T-cell (primary cell): ENCODE measurements at regions not wholly inside any gene's neighbourhood (a gene's known extent, or its start where the extent isn't known, plus 50 kb on each side); places are given as distances from the start of the nearest gene placed in this dataset.

Source experiments
- ATAC-seq, 4 experiments: fragments of 200-7000 bp in 3 of 4; fragments of 150-1000 bp in 1 of 4; cut with Tn5 transposase; replicated peaks in 1 of 4; 1 replicate in 3 of 4; 2 replicates in 1 of 4; pipeline ENCODE4 v1.10.0; 2021; ENCODE audit warnings: moderate library complexity in 3 of 4, mild to moderate bottlenecking in 2 of 4, moderate number of reproducible peaks in 1 of 4
- CTCF ChIA-PET, 2 donors: fragments of 300-600 bp; sonication (Branson Sonifier 250); formaldehyde crosslinking; loops; one replicate each; lab custom pipeline; 2022; ENCODE audit warnings: antibody characterized with exemption in 2 of 2; lab: Charles Lee
- POLR2A ChIA-PET, 2 donors: fragments of 300-600 bp; sonication (Branson Sonifier 250); formaldehyde crosslinking; loops; one replicate each; lab custom pipeline; 2022; ENCODE audit warnings: antibody characterized with exemption in 2 of 2; lab: Charles Lee
- DNase-seq, 35 experiments: peaks; one replicate each; pipeline versions ENCODE4 v3.0.0 to v3.0.0-alpha.2; 2013 to 2023
- H3K27ac ChIP-seq: one replicate; pipeline ENCODE4 v1.5.1; 2013; ENCODE audit warnings: low read length
- H3K27me3 ChIP-seq, 2 experiments: replicated peaks in 1 of 2; 1 replicate in 1 of 2; 2 replicates in 1 of 2; pipeline versions ENCODE4 v1.6.1 to v1.7.0; 2013; ENCODE audit warnings: low read length in 1 of 2, mixed read lengths in 1 of 2; ENCODE audit not compliant: control insufficient read depth in 2 of 2, insufficient read depth in 2 of 2; ENCODE audit errors: extremely low read depth in 1 of 2
- H3K36me3 ChIP-seq, 2 donors: 1 replicate in 1 of 2; 2 replicates in 1 of 2; pipeline versions ENCODE4 v1.6.1 to v1.7.0; 2013; ENCODE audit warnings: low read length in 1 of 2; ENCODE audit not compliant: control insufficient read depth in 2 of 2, insufficient read depth in 1 of 2; ENCODE audit errors: extremely low read depth in 1 of 2
- H3K4me1 ChIP-seq, 2 experiments: 1 replicate in 1 of 2; 2 replicates in 1 of 2; pipeline versions ENCODE4 v1.6.1 to v1.7.0; 2013; ENCODE audit warnings: low read length in 2 of 2, mixed read lengths in 1 of 2; ENCODE audit not compliant: insufficient read depth in 2 of 2, control insufficient read depth in 1 of 2; ENCODE audit errors: extremely low read depth in 1 of 2
- H3K4me3 ChIP-seq, 2 donors: 1 replicate in 1 of 2; 2 replicates in 1 of 2; pipeline versions ENCODE4 v1.5.1 to v1.7.0; 2013; ENCODE audit warnings: mild to moderate bottlenecking in 2 of 2, low read length in 1 of 2, moderate library complexity in 1 of 2; ENCODE audit not compliant: control insufficient read depth in 1 of 2; ENCODE audit errors: extremely low read depth in 1 of 2
- H3K9me3 ChIP-seq: 2 replicates; pipeline ENCODE4 v1.7.0; 2013
- H3K27ac Mint-ChIP-seq, 2 donors: one replicate each; pipeline ENCODE4 v1.8.0; 2020 to 2021; ENCODE audit warnings: mild to moderate bottlenecking in 2 of 2, mixed read lengths in 2 of 2
- H3K27me3 Mint-ChIP-seq, 2 donors: one replicate each; pipeline ENCODE4 v1.8.0; 2021 to 2022; ENCODE audit warnings: mixed read lengths in 2 of 2
- H3K36me3 Mint-ChIP-seq: one replicate; pipeline ENCODE4 v1.8.0; 2021; ENCODE audit warnings: mixed read lengths
- H3K4me1 Mint-ChIP-seq, 3 donors: one replicate each; pipeline ENCODE4 v1.8.0; 2020 to 2022; ENCODE audit warnings: mixed read lengths in 3 of 3, mild to moderate bottlenecking in 1 of 3
- H3K4me3 Mint-ChIP-seq, 3 donors: one replicate each; pipeline ENCODE4 v1.8.0; 2020 to 2022; ENCODE audit warnings: mild to moderate bottlenecking in 3 of 3, mixed read lengths in 3 of 3, moderate library complexity in 3 of 3
- H3K9me3 Mint-ChIP-seq, 3 donors: one replicate each; pipeline ENCODE4 v1.8.0; 2020 to 2022; ENCODE audit warnings: mixed read lengths in 3 of 3
- WGBS: methylation state at CpG from one replicate; pipeline ENCODE4 v1.1.5; 2013; ENCODE audit warnings: missing lambda C conversion rate; ENCODE audit not compliant: insufficient coverage; 5-methylcytosine and 5-hydroxymethylcytosine counted together

GRCh38 chr5:67578011-67578410, 381.4 kb upstream of the CD180 start:
- Histone ChIP-seq H3K27ac (no peak overlapping the region), H3K9me3 (no peaks in the 10 kb centered on the region), H3K4me3 (no peak overlapping the region), H3K36me3 (no peaks in the 10 kb centered on the region), H3K27me3 (no peaks in the 10 kb centered on the region), H3K4me1 (no peaks in the 10 kb centered on the region)
- no peak overlapping the region for H3K27ac Mint-ChIP-seq
- H3K36me3 Mint-ChIP-seq: peaks cover 15% of the 10 kb centered on the region
- ChIA-PET CTCF (interaction anchor here in 1 of 2 donors (0.6 kb wide), 1 partner anchor 758 kb away, joined by 3 read pairs; no protein-coding TSS in a partner anchor), POLR2A (no interaction called here)
- no peaks in the 10 kb centered on the region for H3K4me1 Mint-ChIP-seq
- DNase-seq (no peak), ATAC-seq (no peak)
- H3K9me3 Mint-ChIP-seq: peaks cover 7 to 24% (median 16%) of the 10 kb centered on the region in 3 donors
- H3K27me3 Mint-ChIP-seq: peaks cover 0 to 3% of the 10 kb centered on the region in 2 donors
- no peak overlapping the region for H3K4me3 Mint-ChIP-seq
- WGBS: no CpG with 5 or more reads among the region's 4 CpGs

- no peak overlapping the region for H3K27ac Mint-ChIP-seq
- Histone ChIP-seq H3K27me3 (no peaks in the 10 kb centered on the region), H3K4me1 (no peaks in the 10 kb centered on the region), H3K9me3 (no peaks in the 10 kb centered on the region), H3K4me3 (no peak overlapping the region), H3K36me3 (no peaks in the 10 kb centered on the region), H3K27ac (no peak overlapping the region)
- ATAC-seq: no peak
- H3K4me1 Mint-ChIP-seq: no peaks in the 10 kb centered on the region
- ChIA-PET CTCF (no interaction called here), POLR2A (no interaction called here)
- peaks cover 7 to 26% (median 19%) of the 10 kb centered on the region in 3 donors for H3K9me3 Mint-ChIP-seq
- H3K36me3 Mint-ChIP-seq: peaks cover 16% of the 10 kb centered on the region
- H3K27me3 Mint-ChIP-seq: peaks cover 0 to 3% of the 10 kb centered on the region in 2 donors
- no peak overlapping the region for H3K4me3 Mint-ChIP-seq
- no peak for DNase-seq
Measured at GRCh38 chr5:67577424-67577823, 380.8 kb upstream of the CD180 start.

- Histone ChIP-seq H3K36me3 (no peaks in the 10 kb centered on the region), H3K4me1 (no peaks in the 10 kb centered on the region), H3K9me3 (no peaks in the 10 kb centered on the region), H3K27me3 (no peaks in the 10 kb centered on the region), H3K4me3 (no peak overlapping the region), H3K27ac (no peak overlapping the region)
- POLR2A ChIA-PET: no interaction called here
- Mint-ChIP-seq H3K27ac (no peak overlapping the region), H3K9me3 (peaks cover 7 to 26% (median 19%) of the 10 kb centered on the region in 3 donors), H3K36me3 (peaks cover 16% of the 10 kb centered on the region), H3K4me3 (no peak overlapping the region), H3K4me1 (no peaks in the 10 kb centered on the region), H3K27me3 (peaks cover 0 to 3% of the 10 kb centered on the region in 2 donors)
- ATAC-seq (no peak), DNase-seq (no peak)
- 60% methylated on average over 1 of the region's 2 CpGs for WGBS
- CTCF ChIA-PET: no interaction called here
Measured at GRCh38 chr5:67576112-67576511, 379.5 kb upstream of the CD180 start.

- WGBS: 100% methylated on average over 1 of the region's 1 CpG
- Histone ChIP-seq H3K9me3 (no peaks in the 10 kb centered on the region), H3K4me3 (no peak overlapping the region), H3K4me1 (no peaks in the 10 kb centered on the region), H3K27me3 (no peaks in the 10 kb centered on the region), H3K27ac (no peak overlapping the region), H3K36me3 (no peaks in the 10 kb centered on the region)
- POLR2A ChIA-PET: no interaction called here
- CTCF ChIA-PET: no interaction called here
- ATAC-seq (no peak), DNase-seq (no peak)
- peaks cover 0 to 3% of the 10 kb centered on the region in 2 donors for H3K27me3 Mint-ChIP-seq
- H3K36me3 Mint-ChIP-seq: peaks cover 16% of the 10 kb centered on the region
- H3K27ac Mint-ChIP-seq: no peak overlapping the region
- H3K4me1 Mint-ChIP-seq: no peaks in the 10 kb centered on the region
- peaks cover 7 to 26% (median 19%) of the 10 kb centered on the region in 3 donors for H3K9me3 Mint-ChIP-seq
- no peak overlapping the region for H3K4me3 Mint-ChIP-seq
Measured at GRCh38 chr5:67575087-67575486, 378.5 kb upstream of the CD180 start.

GRCh38 chr5:67561151-67561932, 364.7 kb upstream of the CD180 start:
- no peak overlapping the region for H3K4me3 ChIP-seq
- DNase-seq: no peak
- Mint-ChIP-seq H3K9me3 (peaks cover 11 to 21% (median 19%) of the 10 kb centered on the region in 3 donors), H3K36me3 (no peaks in the 10 kb centered on the region), H3K27ac (no peak overlapping the region), H3K27me3 (no peaks in the 10 kb centered on the region), H3K4me1 (peaks cover 0 to 3% (median 3%) of the 10 kb centered on the region in 3 donors), H3K4me3 (no peak overlapping the region)
- H3K27me3 ChIP-seq: no peaks in the 10 kb centered on the region
- no peaks in the 10 kb centered on the region for H3K36me3 ChIP-seq
- ChIA-PET CTCF (no interaction called here), POLR2A (no interaction called here)
- H3K9me3 ChIP-seq: no peaks in the 10 kb centered on the region
- no peak overlapping the region for H3K27ac ChIP-seq
- no CpG with 5 or more reads among the region's 1 CpG for WGBS
- no peak for ATAC-seq
- H3K4me1 ChIP-seq: no peaks in the 10 kb centered on the region

- no peaks in the 10 kb centered on the region for H3K27me3 Mint-ChIP-seq
- Histone ChIP-seq H3K4me3 (no peak overlapping the region), H3K36me3 (no peaks in the 10 kb centered on the region), H3K27ac (no peak overlapping the region), H3K9me3 (no peaks in the 10 kb centered on the region), H3K4me1 (no peaks in the 10 kb centered on the region), H3K27me3 (no peaks in the 10 kb centered on the region)
- DNase-seq (no peak), ATAC-seq (no peak)
- no peaks in the 10 kb centered on the region for H3K9me3 Mint-ChIP-seq
- CTCF ChIA-PET: no interaction called here
- peaks cover 13 to 18% (median 15%) of the 10 kb centered on the region in 3 donors for H3K4me1 Mint-ChIP-seq
- no peak overlapping the region for H3K27ac Mint-ChIP-seq
- H3K4me3 Mint-ChIP-seq: no peak overlapping the region
- no peaks in the 10 kb centered on the region for H3K36me3 Mint-ChIP-seq
- 100% methylated on average over 1 of the region's 1 CpG for WGBS
- POLR2A ChIA-PET: interaction anchor here in 1 of 2 donors (0.6 kb wide), 1 partner anchor 42 kb away, joined by 3 read pairs; no protein-coding TSS in a partner anchor
Measured at GRCh38 chr5:67552773-67553172, 356.2 kb upstream of the CD180 start.
